Breast epithelium (tissue), 4 donors: ENCODE measurements at regions not wholly inside any gene's neighbourhood (a gene's known extent, or its start where the extent isn't known, plus 50 kb on each side); places are given as distances from the start of the nearest gene placed in this dataset.

Source experiments
- DNase-seq, 2 donors: peaks; one replicate each; pipeline ENCODE4 v3.0.0-alpha.2; 2019; ENCODE audit warnings: low spot score in 2 of 2
- H3K27ac ChIP-seq, 2 donors: fragments of 200-600 bp; sonication (generic) in 1 of 2; one replicate each; pipeline ENCODE4 v1.5.1; 2016 to 2019; ENCODE audit warnings: mild to moderate bottlenecking in 1 of 2
- H3K27me3 ChIP-seq, 2 donors: fragments of 200-600 bp; sonication (generic) in 1 of 2; one replicate each; pipeline versions ENCODE4 v1.5.1 to v1.6.0; 2017 to 2019; ENCODE audit warnings: control low read depth in 1 of 2, mild to moderate bottlenecking in 1 of 2
- H3K36me3 ChIP-seq: fragments of 200-600 bp; one replicate; pipeline ENCODE4 v1.5.1; 2019
- H3K4me1 ChIP-seq, 2 donors: fragments of 200-600 bp; sonication (generic); one replicate each; pipeline ENCODE4 v1.5.1; 2016 to 2019; ENCODE audit warnings: control low read depth in 1 of 2
- H3K4me3 ChIP-seq, 3 donors: fragments of 200-600 bp; sonication (generic); 1 replicate in 2 of 3; 2 replicates in 1 of 3; pipeline ENCODE4 v1.5.1; 2016 to 2019; ENCODE audit warnings: mild to moderate bottlenecking in 3 of 3, moderate library complexity in 2 of 3
- H3K9me3 ChIP-seq, 2 donors: fragments of 200-600 bp; sonication (generic) in 1 of 2; one replicate each; pipeline ENCODE4 v1.5.1; 2016 to 2019; ENCODE audit warnings: control low read depth in 1 of 2
- POLR2A ChIP-seq: fragments of 450-650 bp; IDR thresholded peaks from one replicate; pipeline ENCODE4 v1.6.1; 2016; ENCODE audit warnings: antibody characterized with exemption, mild to moderate bottlenecking, moderate library complexity
- POLR2AphosphoS5 ChIP-seq, 3 donors: sonication (generic); formaldehyde crosslinking; IDR thresholded peaks; one replicate each; pipeline ENCODE4 v1.6.1; 2017; ENCODE audit warnings: antibody characterized with exemption in 3 of 3
- intact Hi-C: fragments of 100-400 bp; cut with DNase I; formaldehyde crosslinking; loops from one replicate; pipeline ENCODE4 v1.15.1; 2023; ENCODE audit warnings: low total_unique reads
- TF ChIP-seq, protein P1 (sequence below), 3 donors: fragments of 450-650 bp; IDR thresholded peaks; one replicate each; pipeline ENCODE4 v1.5.1; 2016 to 2017; ENCODE audit warnings: antibody characterized with exemption in 3 of 3, mild to moderate bottlenecking in 3 of 3, moderate library complexity in 3 of 3

GRCh38 chr2:167361426-167361825 is 473.1 kb downstream of the XIRP2 start:
- TF ChIP-seq POLR2A = no peak
- TF ChIP-seq, protein P1, sequence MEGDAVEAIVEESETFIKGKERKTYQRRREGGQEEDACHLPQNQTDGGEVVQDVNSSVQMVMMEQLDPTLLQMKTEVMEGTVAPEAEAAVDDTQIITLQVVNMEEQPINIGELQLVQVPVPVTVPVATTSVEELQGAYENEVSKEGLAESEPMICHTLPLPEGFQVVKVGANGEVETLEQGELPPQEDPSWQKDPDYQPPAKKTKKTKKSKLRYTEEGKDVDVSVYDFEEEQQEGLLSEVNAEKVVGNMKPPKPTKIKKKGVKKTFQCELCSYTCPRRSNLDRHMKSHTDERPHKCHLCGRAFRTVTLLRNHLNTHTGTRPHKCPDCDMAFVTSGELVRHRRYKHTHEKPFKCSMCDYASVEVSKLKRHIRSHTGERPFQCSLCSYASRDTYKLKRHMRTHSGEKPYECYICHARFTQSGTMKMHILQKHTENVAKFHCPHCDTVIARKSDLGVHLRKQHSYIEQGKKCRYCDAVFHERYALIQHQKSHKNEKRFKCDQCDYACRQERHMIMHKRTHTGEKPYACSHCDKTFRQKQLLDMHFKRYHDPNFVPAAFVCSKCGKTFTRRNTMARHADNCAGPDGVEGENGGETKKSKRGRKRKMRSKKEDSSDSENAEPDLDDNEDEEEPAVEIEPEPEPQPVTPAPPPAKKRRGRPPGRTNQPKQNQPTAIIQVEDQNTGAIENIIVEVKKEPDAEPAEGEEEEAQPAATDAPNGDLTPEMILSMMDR (IDR thresholded peaks at IDR 0.05) = no peak
- TF ChIP-seq POLR2AphosphoS5 (IDR thresholded peaks at IDR 0.05) = no peak
- Histone ChIP-seq H3K9me3 (no peaks in the 10 kb centered on the region), H3K4me1 (no peaks in the 10 kb centered on the region), H3K27ac (no peak overlapping the region), H3K36me3 (no peaks in the 10 kb centered on the region), H3K27me3 (no peaks in the 10 kb centered on the region), H3K4me3 (no peak overlapping the region)
- intact Hi-C loops = no loop called here
- DNase-seq = no peak

- Histone ChIP-seq H3K27ac (no peak overlapping the region), H3K27me3 (no peaks in the 10 kb centered on the region), H3K4me3 (no peak overlapping the region), H3K9me3 (no peaks in the 10 kb centered on the region), H3K4me1 (no peaks in the 10 kb centered on the region), H3K36me3 (no peaks in the 10 kb centered on the region)
- intact Hi-C loops = no loop called here
- TF ChIP-seq, protein P1 (IDR thresholded peaks at IDR 0.05) = no peak
- DNase-seq = no peak
Observed at GRCh38 chr2:167355821-167356220, 467.5 kb downstream of the XIRP2 start.

DNA sequence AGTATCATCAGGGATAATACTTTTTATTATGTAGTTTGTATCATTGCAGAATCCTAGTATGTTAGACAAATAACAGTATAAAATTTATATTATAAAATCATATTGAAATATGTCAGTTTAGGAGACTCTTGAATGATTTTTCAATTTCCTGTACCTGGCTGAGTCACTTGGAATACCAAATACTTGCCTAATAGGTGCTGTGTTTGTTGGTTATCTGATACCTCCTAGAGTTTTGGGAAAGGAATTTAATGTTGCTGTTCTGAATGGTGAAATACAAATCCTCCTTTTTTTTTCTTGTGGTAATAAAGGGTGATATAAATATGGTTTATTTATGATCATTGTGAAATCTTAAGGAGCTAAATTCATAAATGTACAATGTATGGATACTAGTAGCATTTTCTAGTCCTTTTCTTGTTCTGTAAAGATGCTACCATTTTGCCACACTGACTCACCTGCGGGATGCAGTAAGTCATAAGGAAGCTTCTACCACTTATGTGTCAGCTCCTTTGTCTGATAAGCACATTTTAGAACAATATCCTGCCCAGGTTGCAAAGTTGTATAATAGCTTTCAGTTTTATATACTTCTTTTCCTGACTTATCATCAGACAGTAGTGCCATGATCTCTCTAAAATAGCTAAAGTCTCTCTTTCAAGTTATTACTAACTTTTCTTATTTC is 465.5 kb downstream of the XIRP2 start:
- Histone ChIP-seq H3K27me3 (no peaks in the 10 kb centered on the region), H3K4me1 (no peaks in the 10 kb centered on the region), H3K9me3 (no peaks in the 10 kb centered on the region), H3K36me3 (no peaks in the 10 kb centered on the region), H3K27ac (no peak overlapping the region), H3K4me3 (no peak overlapping the region)
- TF ChIP-seq, protein P1 (IDR thresholded peaks at IDR 0.05) = no peak
- intact Hi-C loops = no loop called here
- DNase-seq = no peak

DNA sequence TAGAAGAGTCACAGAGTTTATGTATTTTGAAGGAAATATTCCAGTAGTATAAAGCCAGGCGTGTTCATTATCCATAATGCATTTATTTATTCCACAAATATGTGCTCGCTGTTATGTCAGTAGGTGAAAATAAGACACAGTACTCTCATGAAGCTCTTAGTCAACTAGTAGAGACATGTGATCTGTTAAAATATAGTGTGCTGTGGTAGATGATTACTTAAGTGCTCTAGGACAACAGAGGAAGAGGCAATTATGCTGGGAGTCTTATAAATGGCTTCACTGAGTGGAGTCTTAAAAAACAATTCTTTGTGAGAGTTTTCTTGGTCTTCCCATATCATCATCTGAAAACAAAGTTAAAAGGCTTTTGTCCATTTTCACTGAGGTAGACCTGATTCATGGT is 457.3 kb downstream of the XIRP2 start:
- intact Hi-C loops = no loop called here
- Histone ChIP-seq H3K36me3 (no peaks in the 10 kb centered on the region), H3K4me1 (no peaks in the 10 kb centered on the region), H3K9me3 (no peaks in the 10 kb centered on the region), H3K27me3 (no peaks in the 10 kb centered on the region), H3K4me3 (no peak overlapping the region), H3K27ac (no peak overlapping the region)
- DNase-seq = no peak
- TF ChIP-seq POLR2A (no peak), POLR2AphosphoS5 (IDR thresholded peaks at IDR 0.05) (no peak)
- TF ChIP-seq, protein P1 (IDR thresholded peaks at IDR 0.05) = no peak

DNA sequence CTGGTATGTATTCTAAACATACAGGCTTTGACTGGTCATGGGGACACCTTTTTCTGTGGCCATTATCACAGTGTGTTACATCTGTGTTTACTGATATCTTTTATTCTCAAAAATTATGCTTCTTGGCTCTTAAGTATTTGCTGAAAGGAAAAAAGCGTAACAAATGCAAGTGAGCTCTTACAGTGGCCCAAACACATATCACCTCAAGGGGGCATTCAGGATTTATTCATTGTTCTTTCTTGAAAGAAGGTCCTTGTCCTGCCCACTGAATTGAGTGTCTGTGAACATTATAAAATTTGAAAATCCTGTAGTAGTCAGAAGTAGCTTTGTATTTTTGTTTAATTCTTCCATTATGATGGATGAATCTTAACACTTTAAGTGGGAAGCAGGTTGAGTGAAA is 454.5 kb downstream of the XIRP2 start:
- H3K27ac ChIP-seq = no peak overlapping the region
- TF ChIP-seq POLR2A (no peak), POLR2AphosphoS5 (IDR thresholded peaks at IDR 0.05) (no peak)
- no peaks in the 10 kb centered on the region for H3K36me3 ChIP-seq
- H3K27me3 ChIP-seq = no peaks in the 10 kb centered on the region
- H3K9me3 ChIP-seq = no peaks in the 10 kb centered on the region
- H3K4me1 ChIP-seq = no peaks in the 10 kb centered on the region
- no peak for DNase-seq
- H3K4me3 ChIP-seq = no peak overlapping the region
- intact Hi-C loops = no loop called here

DNA sequence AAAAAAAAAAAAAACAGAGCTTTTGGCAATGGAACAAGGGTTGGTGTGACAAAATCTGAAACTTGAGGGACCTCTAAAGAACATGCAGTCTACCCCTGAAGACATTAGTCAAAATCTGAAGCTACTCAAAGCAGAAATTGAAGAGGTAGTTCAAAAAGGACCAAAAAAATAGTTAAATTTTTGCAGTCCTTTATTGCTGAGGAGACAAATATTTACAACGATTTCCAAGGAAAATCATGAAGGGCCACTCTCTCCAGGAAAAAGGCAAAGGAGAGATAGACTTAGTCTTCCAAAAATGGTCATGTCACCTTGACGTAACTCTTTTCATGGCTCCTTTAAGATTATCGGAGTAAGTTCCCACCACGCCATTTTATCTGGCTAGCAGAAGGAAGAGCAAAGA is 452.0 kb downstream of the XIRP2 start:
- no peak for DNase-seq
- H3K27me3 ChIP-seq = no peaks in the 10 kb centered on the region
- TF ChIP-seq, protein P1 (IDR thresholded peaks at IDR 0.05) = no peak
- TF ChIP-seq POLR2A = no peak
- TF ChIP-seq POLR2AphosphoS5 (IDR thresholded peaks at IDR 0.05) = no peak
- no peak overlapping the region for H3K4me3 ChIP-seq
- no peaks in the 10 kb centered on the region for H3K4me1 ChIP-seq
- H3K27ac ChIP-seq = no peak overlapping the region
- no peaks in the 10 kb centered on the region for H3K9me3 ChIP-seq
- intact Hi-C loops = no loop called here
- no peaks in the 10 kb centered on the region for H3K36me3 ChIP-seq
